B cell (primary cell): ENCODE measurements at regions not wholly inside any gene's neighbourhood (a gene's known extent, or its start where the extent isn't known, plus 50 kb on each side); places are given as distances from the start of the nearest gene placed in this dataset.

Experiments
- ATAC-seq: fragments of 200-7000 bp; cut with Tn5 transposase; one replicate; pipeline ENCODE4 v1.10.0; 2021; ENCODE audit warnings: low read depth, mild to moderate bottlenecking, moderate number of reproducible peaks, moderate library complexity
- CTCF ChIA-PET: fragments of 350-600 bp; sonication (Branson Sonifier 250); formaldehyde crosslinking; loops from one replicate; lab custom pipeline; 2021; ENCODE audit warnings: antibody characterized with exemption, inconsistent platforms; lab: Charles Lee
- POLR2A ChIA-PET: fragments of 350-600 bp; sonication (Branson Sonifier 250); formaldehyde crosslinking; loops from one replicate; lab custom pipeline; 2021; ENCODE audit warnings: antibody characterized with exemption; lab: Charles Lee
- DNase-seq: peaks from one replicate; pipeline ENCODE4 v3.0.0; 2013
- H2AFZ ChIP-seq: 2 replicates; pipeline ENCODE4 v1.6.1; 2012; ENCODE audit warnings: mild to moderate bottlenecking, low read depth, low read length; ENCODE audit not compliant: insufficient read depth, poor library complexity, severe bottlenecking
- H3K27ac ChIP-seq, 2 donors: 1 replicate in 1 of 2; 2 replicates in 1 of 2; pipeline ENCODE4 v1.5.1; 2012 to 2013; ENCODE audit warnings: low read length in 2 of 2, mild to moderate bottlenecking in 2 of 2, moderate library complexity in 1 of 2
- H3K27me3 ChIP-seq, 4 experiments: fragments of 200-600 bp in 1 of 4; sonication (generic) in 1 of 4; replicated peaks in 1 of 4; 1 replicate in 2 of 4; 2 replicates in 2 of 4; pipeline versions ENCODE4 v1.6.1 to v1.7.0; 2013 to 2016; ENCODE audit warnings: low read length in 3 of 4, mild to moderate bottlenecking in 2 of 4, mixed read lengths in 1 of 4, moderate library complexity in 1 of 4; ENCODE audit not compliant: insufficient read depth in 4 of 4, control insufficient read depth in 3 of 4; ENCODE audit errors: control extremely low read depth in 1 of 4
- H3K36me3 ChIP-seq, 2 experiments: replicated peaks in 1 of 2; 1 replicate in 1 of 2; 2 replicates in 1 of 2; pipeline versions ENCODE4 v1.6.1 to v1.7.1; 2013; ENCODE audit warnings: low read length in 1 of 2; ENCODE audit not compliant: insufficient read depth in 2 of 2, control insufficient read depth in 1 of 2; ENCODE audit errors: control extremely low read depth in 1 of 2, extremely low read depth in 1 of 2
- H3K4me1 ChIP-seq, 2 donors: fragments of 200-600 bp in 1 of 2; sonication (generic) in 1 of 2; 1 replicate in 1 of 2; 2 replicates in 1 of 2; pipeline versions ENCODE4 v1.5.1 to v1.6.1; 2013 to 2017; ENCODE audit warnings: low read length in 2 of 2; ENCODE audit not compliant: control insufficient read depth in 2 of 2, insufficient read depth in 2 of 2
- H3K4me2 ChIP-seq: replicated peaks from 2 replicates; pipeline ENCODE3; 2012; ENCODE audit warnings: mild to moderate bottlenecking, low read depth, low read length; ENCODE audit not compliant: poor library complexity, severe bottlenecking
- H3K4me3 ChIP-seq, 5 experiments: fragments of 200-600 bp in 1 of 5; sonication (generic) in 1 of 5; 1 replicate in 3 of 5; 2 replicates in 2 of 5; pipeline versions ENCODE4 v1.5.1 to v1.7.0; 2011 to 2016; ENCODE audit warnings: low read length in 4 of 5, mild to moderate bottlenecking in 4 of 5, low read depth in 2 of 5, control low read depth in 1 of 5, moderate library complexity in 1 of 5; ENCODE audit not compliant: insufficient read depth in 1 of 5; ENCODE audit errors: control extremely low read depth in 1 of 5, extremely low read depth in 1 of 5
- H3K79me2 ChIP-seq: fragments of 200-600 bp; sonication (generic); one replicate; pipeline ENCODE4 v1.6.0; 2016; ENCODE audit warnings: low read length; ENCODE audit not compliant: control insufficient read depth, insufficient read depth
- H3K9ac ChIP-seq: fragments of 200-600 bp; sonication (generic); 2 replicates; pipeline ENCODE4 v1.6.1; 2017; ENCODE audit warnings: mild to moderate bottlenecking, low read length, moderate library complexity
- H3K9me3 ChIP-seq, 3 donors: one replicate each; pipeline versions ENCODE4 v1.6.1 to v1.7.1; 2013; ENCODE audit warnings: low read length in 2 of 3; ENCODE audit not compliant: control insufficient read depth in 2 of 3, insufficient read depth in 1 of 3; ENCODE audit errors: control extremely low read depth in 1 of 3
- H4K20me1 ChIP-seq: 2 replicates; pipeline ENCODE4 v1.6.0; 2012; ENCODE audit warnings: mild to moderate bottlenecking, low read length; ENCODE audit not compliant: insufficient read depth, control insufficient read depth, poor library complexity, severe bottlenecking
- H3K27ac Mint-ChIP-seq: one replicate; pipeline ENCODE4 v1.8.0; 2021; ENCODE audit warnings: mixed read lengths
- H3K27me3 Mint-ChIP-seq: one replicate; pipeline ENCODE4 v1.8.0; 2021; ENCODE audit warnings: mixed read lengths
- H3K4me1 Mint-ChIP-seq: one replicate; pipeline ENCODE4 v1.8.0; 2021; ENCODE audit warnings: mixed read lengths
- H3K4me3 Mint-ChIP-seq: one replicate; pipeline ENCODE4 v1.8.0; 2021; ENCODE audit warnings: mixed read lengths
- H3K9me3 Mint-ChIP-seq: one replicate; pipeline ENCODE4 v1.8.0; 2022; ENCODE audit warnings: mixed read lengths; ENCODE audit not compliant: insufficient read depth
- EZH2 ChIP-seq: IDR thresholded peaks from 2 replicates; pipeline ENCODE4 v1.6.1; 2012; ENCODE audit warnings: borderline replicate concordance, low read depth, mild to moderate bottlenecking, moderate library complexity, low read length; ENCODE audit not compliant: insufficient read depth, poor library complexity, severe bottlenecking
- whole genome bisulfite sequencing: methylation state at CpG from one replicate; pipeline ENCODE4 v1.1.5; 2013; ENCODE audit warnings: missing lambda C conversion rate; ENCODE audit not compliant: insufficient coverage; 5-methylcytosine and 5-hydroxymethylcytosine counted together
- intact Hi-C: fragments of 100-400 bp; cut with micrococcal nuclease; formaldehyde crosslinking; loops from one replicate; pipeline ENCODE4 v1.10.0; 2022
- TF ChIP-seq, protein P1 (sequence below): fragments of 200-600 bp; IDR thresholded peaks from one replicate; pipeline ENCODE4 v1.8.0; 2022; ENCODE audit warnings: antibody characterized with exemption, mild to moderate bottlenecking

DNA sequence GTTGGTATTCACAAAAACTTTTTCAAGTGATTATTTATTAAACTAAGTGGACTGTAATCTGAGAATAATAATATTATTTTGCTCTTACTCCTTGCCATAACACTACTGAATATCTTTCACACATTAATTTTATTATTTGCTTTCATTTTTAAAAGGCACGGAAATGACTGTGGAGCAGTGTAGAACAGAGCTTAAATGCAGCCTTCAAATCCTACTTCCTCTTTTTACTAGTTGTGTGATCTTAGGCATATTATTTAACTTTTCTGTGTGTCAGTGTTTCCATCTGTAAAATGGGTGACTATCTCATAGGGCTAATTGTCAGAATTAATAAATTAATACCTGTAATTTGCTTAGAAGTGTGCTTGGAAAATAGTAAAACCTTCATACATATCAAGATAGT lies 55.5 kb upstream of the SLC8A1 start:
- Mint-ChIP-seq H3K27me3 (peaks cover 4% of the 10 kb centered on the region), H3K4me3 (no peak overlapping the region), H3K27ac (no peak overlapping the region), H3K4me1 (no peaks in the 10 kb centered on the region), H3K9me3 (no peaks in the 10 kb centered on the region)
- Histone ChIP-seq H3K27ac (no peak overlapping the region), H4K20me1 (no peaks in the 10 kb centered on the region), H3K79me2 (no peaks in the 10 kb centered on the region), H3K27me3 (no peaks in the 10 kb centered on the region), H3K36me3 (no peaks in the 10 kb centered on the region), H3K9me3 (no peaks in the 10 kb centered on the region), H3K4me1 (no peaks in the 10 kb centered on the region), H3K9ac (no peak overlapping the region), H3K4me2 (no peak overlapping the region), H2AFZ (no peak overlapping the region), H3K4me3 (no peak overlapping the region)
- CTCF ChIA-PET: no interaction called here
- no CpG with 5 or more reads among the region's 1 CpG for whole genome bisulfite sequencing
- no peak for ATAC-seq
- DNase-seq: no peak
- no peak for TF ChIP-seq EZH2
- TF ChIP-seq, protein P1, sequence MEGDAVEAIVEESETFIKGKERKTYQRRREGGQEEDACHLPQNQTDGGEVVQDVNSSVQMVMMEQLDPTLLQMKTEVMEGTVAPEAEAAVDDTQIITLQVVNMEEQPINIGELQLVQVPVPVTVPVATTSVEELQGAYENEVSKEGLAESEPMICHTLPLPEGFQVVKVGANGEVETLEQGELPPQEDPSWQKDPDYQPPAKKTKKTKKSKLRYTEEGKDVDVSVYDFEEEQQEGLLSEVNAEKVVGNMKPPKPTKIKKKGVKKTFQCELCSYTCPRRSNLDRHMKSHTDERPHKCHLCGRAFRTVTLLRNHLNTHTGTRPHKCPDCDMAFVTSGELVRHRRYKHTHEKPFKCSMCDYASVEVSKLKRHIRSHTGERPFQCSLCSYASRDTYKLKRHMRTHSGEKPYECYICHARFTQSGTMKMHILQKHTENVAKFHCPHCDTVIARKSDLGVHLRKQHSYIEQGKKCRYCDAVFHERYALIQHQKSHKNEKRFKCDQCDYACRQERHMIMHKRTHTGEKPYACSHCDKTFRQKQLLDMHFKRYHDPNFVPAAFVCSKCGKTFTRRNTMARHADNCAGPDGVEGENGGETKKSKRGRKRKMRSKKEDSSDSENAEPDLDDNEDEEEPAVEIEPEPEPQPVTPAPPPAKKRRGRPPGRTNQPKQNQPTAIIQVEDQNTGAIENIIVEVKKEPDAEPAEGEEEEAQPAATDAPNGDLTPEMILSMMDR: no peak
- POLR2A ChIA-PET: interaction anchor here (0.6 kb wide), 1 partner anchor 1261 kb away, joined by 4 read pairs; no protein-coding TSS in a partner anchor
- intact Hi-C loops: no loop called here

DNA sequence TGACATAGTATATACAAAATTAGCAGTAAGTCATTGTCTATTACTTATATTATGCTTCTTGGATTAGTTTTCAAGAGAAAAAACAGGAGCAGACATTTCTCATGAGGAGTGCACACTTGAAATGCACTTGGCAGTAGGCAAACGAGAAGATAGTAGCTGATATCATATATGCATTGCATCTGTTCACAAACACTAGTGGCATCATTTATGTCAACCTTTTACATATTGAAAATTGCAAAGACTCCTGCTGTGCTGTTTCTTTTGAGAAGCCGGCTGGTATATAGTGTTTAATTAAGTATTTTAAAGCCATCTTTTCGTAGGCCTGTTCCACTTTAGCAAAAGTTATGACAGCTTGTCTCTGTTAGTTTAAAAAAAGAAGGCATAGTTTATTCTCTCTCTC lies 58.4 kb upstream of the SLC8A1 start:
- H3K4me2 ChIP-seq: no peak overlapping the region
- no peak overlapping the region for H3K4me3 ChIP-seq
- H4K20me1 ChIP-seq: no peaks in the 10 kb centered on the region
- Mint-ChIP-seq H3K9me3 (no peaks in the 10 kb centered on the region), H3K4me1 (no peaks in the 10 kb centered on the region), H3K27me3 (peaks cover 4% of the 10 kb centered on the region), H3K4me3 (no peak overlapping the region), H3K27ac (no peak overlapping the region)
- H3K79me2 ChIP-seq: no peaks in the 10 kb centered on the region
- intact Hi-C loops: no loop called here
- no peak for DNase-seq
- H3K9ac ChIP-seq: no peak overlapping the region
- CTCF ChIA-PET: no interaction called here
- H3K4me1 ChIP-seq: no peaks in the 10 kb centered on the region
- H3K27ac ChIP-seq: no peak overlapping the region
- no peak for ATAC-seq
- no peaks in the 10 kb centered on the region for H3K9me3 ChIP-seq
- no peak for TF ChIP-seq EZH2
- TF ChIP-seq, protein P1: no peak
- WGBS: no CpG with 5 or more reads among the region's 3 CpGs
- no peaks in the 10 kb centered on the region for H3K36me3 ChIP-seq
- no peak overlapping the region for H2AFZ ChIP-seq
- POLR2A ChIA-PET: no interaction called here
- H3K27me3 ChIP-seq: no peaks in the 10 kb centered on the region
